ENCODE measurements at regions not wholly inside any gene's neighbourhood (a gene's known extent, or its start where the extent isn't known, plus 50 kb on each side); places are given as distances from the start of the nearest gene placed in this dataset.

DNA sequence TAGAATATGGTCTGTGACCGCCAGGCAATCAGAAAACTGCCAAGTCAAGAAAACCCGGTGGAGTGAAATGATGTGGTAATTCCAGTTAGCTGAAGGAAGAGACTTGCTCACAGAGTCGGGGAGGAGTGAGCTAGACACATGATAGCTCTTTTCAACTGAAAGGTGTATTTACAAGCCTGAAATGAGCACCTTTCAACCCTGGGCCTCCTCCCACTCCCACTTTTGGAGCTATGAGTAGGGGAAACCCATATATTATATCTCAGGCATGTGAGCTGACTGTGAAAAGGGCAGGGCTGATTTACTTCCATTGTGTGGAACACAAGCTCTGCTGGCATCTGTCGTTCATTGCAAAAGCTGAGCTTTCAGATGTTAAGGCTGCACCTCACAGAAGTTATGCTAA lies 960.2 kb downstream of the TUSC7 start:
- Histone ChIP-seq H3K27ac (ENCODE audit: low read depth, low read length) (no peak overlapping the region), H3K9me3 (ENCODE audit: control insufficient read depth, insufficient read depth, low read length) (no peaks in the 10 kb centered on the region), H3K4me3 (ENCODE audit: low read depth, low read length) (no peak overlapping the region), H3K27me3 (ENCODE audit: control insufficient read depth, insufficient read depth, low read length) (no peaks in the 10 kb centered on the region)
- no peak for DNase-seq (ENCODE audit: low read depth, low spot score)
- ChIA-PET POLR2A (no interaction called here), CTCF (no interaction called here)
- TF ChIP-seq, protein P1, sequence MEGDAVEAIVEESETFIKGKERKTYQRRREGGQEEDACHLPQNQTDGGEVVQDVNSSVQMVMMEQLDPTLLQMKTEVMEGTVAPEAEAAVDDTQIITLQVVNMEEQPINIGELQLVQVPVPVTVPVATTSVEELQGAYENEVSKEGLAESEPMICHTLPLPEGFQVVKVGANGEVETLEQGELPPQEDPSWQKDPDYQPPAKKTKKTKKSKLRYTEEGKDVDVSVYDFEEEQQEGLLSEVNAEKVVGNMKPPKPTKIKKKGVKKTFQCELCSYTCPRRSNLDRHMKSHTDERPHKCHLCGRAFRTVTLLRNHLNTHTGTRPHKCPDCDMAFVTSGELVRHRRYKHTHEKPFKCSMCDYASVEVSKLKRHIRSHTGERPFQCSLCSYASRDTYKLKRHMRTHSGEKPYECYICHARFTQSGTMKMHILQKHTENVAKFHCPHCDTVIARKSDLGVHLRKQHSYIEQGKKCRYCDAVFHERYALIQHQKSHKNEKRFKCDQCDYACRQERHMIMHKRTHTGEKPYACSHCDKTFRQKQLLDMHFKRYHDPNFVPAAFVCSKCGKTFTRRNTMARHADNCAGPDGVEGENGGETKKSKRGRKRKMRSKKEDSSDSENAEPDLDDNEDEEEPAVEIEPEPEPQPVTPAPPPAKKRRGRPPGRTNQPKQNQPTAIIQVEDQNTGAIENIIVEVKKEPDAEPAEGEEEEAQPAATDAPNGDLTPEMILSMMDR (IDR thresholded peaks at IDR 0.05; ENCODE audit: low read depth, low read length) = no peak

- Histone ChIP-seq H3K4me3 (ENCODE audit: low read depth, low read length) (no peak overlapping the region), H3K27me3 (ENCODE audit: control insufficient read depth, insufficient read depth, low read length) (no peaks in the 10 kb centered on the region), H3K9me3 (ENCODE audit: control insufficient read depth, insufficient read depth, low read length) (no peaks in the 10 kb centered on the region), H3K27ac (ENCODE audit: low read depth, low read length) (no peak overlapping the region)
- no peak for DNase-seq (ENCODE audit: low read depth, low spot score)
- ChIA-PET CTCF (no interaction called here), POLR2A (no interaction called here)
- TF ChIP-seq, protein P1 (IDR thresholded peaks at IDR 0.05; ENCODE audit: low read depth, low read length) = no peak
These were observed 962.2 kb downstream of the TUSC7 start for GRCh38 chr3:117671722-117672318.

DNA sequence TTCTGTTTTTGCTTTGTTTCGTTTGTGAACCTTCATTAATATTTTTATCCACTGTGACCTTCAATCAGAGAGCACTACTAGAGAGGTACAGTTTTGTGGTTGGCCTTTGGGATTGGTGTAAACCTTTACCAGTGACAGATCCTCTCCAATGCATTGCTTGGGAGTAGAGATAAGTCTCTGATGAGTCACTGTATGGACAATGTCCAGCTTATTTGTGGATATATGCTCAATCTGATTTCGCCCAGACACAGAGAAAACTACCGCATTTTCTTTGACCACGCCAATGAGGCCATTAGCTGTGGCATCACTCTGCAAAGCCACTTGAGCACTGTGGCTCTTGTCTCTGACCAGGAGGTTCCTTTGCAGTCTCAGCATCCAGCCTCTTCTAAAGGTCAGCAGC lies 964.7 kb downstream of the TUSC7 start:
- DNase-seq (ENCODE audit: low read depth, low spot score) = no peak
- TF ChIP-seq, protein P1 (IDR thresholded peaks at IDR 0.05; ENCODE audit: low read depth, low read length) = no peak
- Histone ChIP-seq H3K9me3 (ENCODE audit: control insufficient read depth, insufficient read depth, low read length) (no peaks in the 10 kb centered on the region), H3K27me3 (ENCODE audit: control insufficient read depth, insufficient read depth, low read length) (no peaks in the 10 kb centered on the region), H3K27ac (ENCODE audit: low read depth, low read length) (no peak overlapping the region), H3K4me3 (ENCODE audit: low read depth, low read length) (no peak overlapping the region)
- POLR2A ChIA-PET = no interaction called here
- CTCF ChIA-PET = interaction anchor here (2.2 kb wide), 1 partner anchor 8 kb away, joined by 5 read pairs; no protein-coding TSS in a partner anchor

DNA sequence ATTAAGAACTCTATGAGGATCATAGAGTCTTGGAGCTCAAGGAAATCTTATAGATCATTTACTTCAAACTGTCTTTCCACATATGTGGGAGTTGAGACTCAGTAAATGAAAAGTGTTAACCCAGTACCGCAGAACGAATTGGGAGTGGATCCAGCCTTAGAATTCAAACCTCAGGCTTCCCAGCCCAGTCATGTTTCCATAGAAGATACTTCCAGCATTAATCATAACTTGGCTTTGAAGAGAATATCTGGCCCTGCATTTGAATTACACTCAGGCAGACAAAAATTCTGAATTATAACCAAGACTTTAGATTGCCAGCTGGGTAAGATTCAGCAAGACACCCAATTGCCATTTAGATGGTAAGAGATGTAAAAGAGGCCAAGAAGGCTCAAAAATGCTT lies 972.0 kb downstream of the TUSC7 start:
- Histone ChIP-seq H3K27ac (ENCODE audit: low read depth, low read length) (no peak overlapping the region), H3K4me3 (ENCODE audit: low read depth, low read length) (no peak overlapping the region), H3K9me3 (ENCODE audit: control insufficient read depth, insufficient read depth, low read length) (no peaks in the 10 kb centered on the region), H3K27me3 (ENCODE audit: control insufficient read depth, insufficient read depth, low read length) (no peaks in the 10 kb centered on the region)
- DNase-seq (ENCODE audit: low read depth, low spot score) = no peak
- ChIA-PET CTCF (interaction anchor here (1.0 kb wide), 1 partner anchor 316 kb away, joined by 3 read pairs; no protein-coding TSS in a partner anchor), POLR2A (interaction anchor here (0.6 kb wide), 1 partner anchor 21 kb away, joined by 3 read pairs; no protein-coding TSS in a partner anchor)
- TF ChIP-seq, protein P1 (IDR thresholded peaks at IDR 0.05; ENCODE audit: low read depth, low read length) = no peak

- Histone ChIP-seq H3K4me3 (ENCODE audit: low read depth, low read length) (no peak overlapping the region), H3K27me3 (ENCODE audit: control insufficient read depth, insufficient read depth, low read length) (no peaks in the 10 kb centered on the region), H3K9me3 (ENCODE audit: control insufficient read depth, insufficient read depth, low read length) (no peaks in the 10 kb centered on the region), H3K27ac (ENCODE audit: low read depth, low read length) (no peak overlapping the region)
- DNase-seq (ENCODE audit: low read depth, low spot score) = no peak
- TF ChIP-seq, protein P1 (IDR thresholded peaks at IDR 0.05; ENCODE audit: low read depth, low read length) = no peak
- CTCF ChIA-PET = no interaction called here
- POLR2A ChIA-PET = no interaction called here
These were observed 977.5 kb downstream of the TUSC7 start for GRCh38 chr3:117687096-117687495.
